DOHH2 (cell line): ENCODE measurements at regions not wholly inside any gene's neighbourhood (a gene's known extent, or its start where the extent isn't known, plus 50 kb on each side); places are given as distances from the start of the nearest gene placed in this dataset.

Experiments
- EZH2phosphoT487 ChIP-seq: fragments of 200-600 bp; sonication (generic); IDR thresholded peaks from 2 replicates; pipeline ENCODE4 v1.6.1; 2017; ENCODE audit warnings: borderline replicate concordance, mild to moderate bottlenecking, antibody characterized with exemption, low read length, moderate library complexity, mixed read lengths
- TF ChIP-seq, protein P1 (sequence below): fragments of 200-600 bp; sonication (generic); IDR thresholded peaks from one replicate; pipeline ENCODE4 v1.5.1; 2014; ENCODE audit warnings: antibody characterized with exemption, mild to moderate bottlenecking, low read depth, low read length; ENCODE audit not compliant: poor library complexity, severe bottlenecking

DNA sequence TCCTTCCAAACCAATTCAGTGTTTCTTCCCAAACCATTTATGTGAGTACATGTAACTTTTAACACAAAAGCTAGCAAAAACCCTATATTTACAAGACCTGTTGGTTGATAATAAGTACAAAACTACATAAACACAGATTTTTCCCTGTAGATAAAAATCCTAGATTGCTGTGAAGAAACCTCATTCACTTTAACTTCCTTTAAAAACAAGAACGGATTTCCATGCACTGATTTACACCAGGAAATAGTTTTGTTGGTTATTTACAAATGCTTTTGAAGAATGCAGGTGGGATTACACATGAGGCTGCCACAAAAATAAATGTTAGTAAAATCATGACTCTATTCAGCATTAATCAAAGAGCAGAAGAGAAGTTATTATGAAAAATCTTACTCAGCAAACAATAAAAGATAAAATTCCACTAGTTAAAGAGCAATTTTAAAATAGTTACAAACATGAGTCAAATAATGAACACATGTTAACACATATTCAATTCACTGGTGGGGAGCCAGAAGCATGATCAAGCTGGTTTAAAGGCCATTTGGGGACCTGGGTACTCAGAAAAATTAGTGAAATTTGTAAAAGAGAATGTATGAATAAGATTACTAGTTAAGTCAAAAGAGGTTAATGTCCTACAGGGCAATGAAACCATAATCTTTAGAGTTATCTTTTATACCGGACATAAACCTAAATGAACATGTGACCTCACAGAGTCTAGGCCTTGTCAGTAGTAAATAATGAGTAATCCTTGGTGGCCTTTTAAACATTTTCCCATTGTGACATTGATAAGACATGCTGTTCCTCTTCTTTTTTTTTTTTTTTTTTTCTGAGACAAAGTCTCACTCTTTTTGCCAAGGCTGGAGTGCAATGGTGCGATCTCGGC is 79.9 kb downstream of the PHLDA1 start:
- TF ChIP-seq, protein P1, sequence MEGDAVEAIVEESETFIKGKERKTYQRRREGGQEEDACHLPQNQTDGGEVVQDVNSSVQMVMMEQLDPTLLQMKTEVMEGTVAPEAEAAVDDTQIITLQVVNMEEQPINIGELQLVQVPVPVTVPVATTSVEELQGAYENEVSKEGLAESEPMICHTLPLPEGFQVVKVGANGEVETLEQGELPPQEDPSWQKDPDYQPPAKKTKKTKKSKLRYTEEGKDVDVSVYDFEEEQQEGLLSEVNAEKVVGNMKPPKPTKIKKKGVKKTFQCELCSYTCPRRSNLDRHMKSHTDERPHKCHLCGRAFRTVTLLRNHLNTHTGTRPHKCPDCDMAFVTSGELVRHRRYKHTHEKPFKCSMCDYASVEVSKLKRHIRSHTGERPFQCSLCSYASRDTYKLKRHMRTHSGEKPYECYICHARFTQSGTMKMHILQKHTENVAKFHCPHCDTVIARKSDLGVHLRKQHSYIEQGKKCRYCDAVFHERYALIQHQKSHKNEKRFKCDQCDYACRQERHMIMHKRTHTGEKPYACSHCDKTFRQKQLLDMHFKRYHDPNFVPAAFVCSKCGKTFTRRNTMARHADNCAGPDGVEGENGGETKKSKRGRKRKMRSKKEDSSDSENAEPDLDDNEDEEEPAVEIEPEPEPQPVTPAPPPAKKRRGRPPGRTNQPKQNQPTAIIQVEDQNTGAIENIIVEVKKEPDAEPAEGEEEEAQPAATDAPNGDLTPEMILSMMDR, result no peak
- no peak for TF ChIP-seq EZH2phosphoT487
